PC-9 (cell line): ENCODE measurements at regions not wholly inside any gene's neighbourhood (a gene's known extent, or its start where the extent isn't known, plus 50 kb on each side); places are given as distances from the start of the nearest gene placed in this dataset.

Source experiments
- CTCF ChIP-seq: fragments of 200-600 bp; sonication (generic); conservative IDR thresholded peaks from 2 replicates; pipeline ENCODE4 v1.6.1; 2017; ENCODE audit warnings: mixed run types, antibody characterized with exemption, mild to moderate bottlenecking, moderate library complexity
- EZH2 ChIP-seq: fragments of 200-600 bp; sonication (generic); IDR thresholded peaks from 2 replicates; pipeline ENCODE4 v1.8.0; 2017; ENCODE audit warnings: antibody characterized with exemption, low read depth

GRCh38 chr1:143691400-143691891 lies 280.3 kb downstream of the FAM72C start:
- TF ChIP-seq CTCF = no peak
- no peak for TF ChIP-seq EZH2
